HG03439 (cell line): ENCODE measurements at regions not wholly inside any gene's neighbourhood (a gene's known extent, or its start where the extent isn't known, plus 50 kb on each side); places are given as distances from the start of the nearest gene placed in this dataset.
"Not testable (repeated sequence)": the region's sequence is repeated elsewhere in the genome, so short reads cannot be mapped to it uniquely, and the experiment has no call there.

ENCODE experiments used
- ATAC-seq: cut with Tn5 transposase; IDR thresholded peaks from one replicate; pipeline ENCODE4 v1.9.1; 2021; ENCODE audit warnings: mild to moderate bottlenecking, moderate library complexity; ENCODE audit not compliant: unreplicated experiment

DNA sequence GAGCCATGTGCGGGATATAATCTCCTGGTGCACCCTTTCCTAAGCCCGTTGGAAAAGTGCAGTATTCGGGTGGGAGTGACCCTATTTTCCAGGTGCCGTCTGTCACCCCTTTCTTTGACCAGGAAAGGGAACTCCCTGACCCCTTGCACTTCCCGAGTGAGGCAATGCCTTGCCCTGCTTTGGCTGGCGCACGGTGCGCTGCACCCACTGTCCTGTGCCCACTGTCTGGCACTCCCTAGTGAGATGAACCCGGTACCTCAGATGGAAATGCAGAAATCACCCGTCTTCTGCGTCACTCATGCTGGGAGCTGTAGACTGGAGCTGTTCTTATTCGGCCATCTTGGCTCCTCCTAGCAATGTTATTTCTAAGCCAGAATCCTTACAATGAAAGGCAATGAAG, 121.1 kb downstream of the TAF11L14 start:
- ATAC-seq, result not testable (repeated sequence)

- no peak for ATAC-seq
Measured at GRCh38 chr5:17761326-17761725, 127.1 kb downstream of the TAF11L14 start.

DNA sequence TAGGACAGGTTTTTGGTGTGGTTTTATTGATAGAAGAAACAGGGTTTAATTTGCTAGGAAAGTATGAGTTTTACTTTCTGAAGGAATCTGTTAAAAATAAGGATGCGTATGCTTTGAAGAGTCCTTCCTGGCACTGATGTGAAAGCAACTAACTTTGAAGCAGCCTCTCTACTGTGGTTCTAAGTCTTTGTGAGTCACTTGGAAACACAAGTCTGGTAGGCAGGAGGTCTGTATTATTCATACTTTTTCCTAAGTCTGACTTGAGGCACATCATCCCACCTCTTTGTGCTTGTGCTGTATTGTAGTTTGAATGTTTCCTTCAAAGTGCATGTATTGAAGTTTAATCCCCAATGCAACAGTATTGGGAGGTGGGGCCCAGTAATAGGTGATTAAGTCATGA, 129.0 kb downstream of the TAF11L14 start:
- ATAC-seq, result no peak

DNA sequence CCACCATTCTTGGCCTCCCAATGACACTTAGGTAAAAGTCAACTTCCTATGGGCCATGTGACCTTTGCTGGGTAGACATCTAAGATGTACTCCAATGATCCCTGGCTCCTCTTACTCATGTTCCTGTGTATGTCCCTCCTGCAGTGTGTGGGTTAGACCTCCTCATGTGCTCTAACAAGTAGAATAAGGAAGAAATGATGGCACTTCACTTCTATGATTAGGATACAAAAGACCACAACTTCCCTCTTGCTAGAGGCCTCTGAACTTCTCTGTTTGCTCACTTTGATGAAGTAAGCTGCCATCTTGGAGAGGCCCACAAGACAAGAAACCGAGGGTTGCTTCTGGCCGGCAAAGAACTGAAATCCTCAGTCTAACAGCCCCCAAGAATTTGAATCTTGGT, 131.8 kb downstream of the TAF11L14 start:
- no peak for ATAC-seq

DNA sequence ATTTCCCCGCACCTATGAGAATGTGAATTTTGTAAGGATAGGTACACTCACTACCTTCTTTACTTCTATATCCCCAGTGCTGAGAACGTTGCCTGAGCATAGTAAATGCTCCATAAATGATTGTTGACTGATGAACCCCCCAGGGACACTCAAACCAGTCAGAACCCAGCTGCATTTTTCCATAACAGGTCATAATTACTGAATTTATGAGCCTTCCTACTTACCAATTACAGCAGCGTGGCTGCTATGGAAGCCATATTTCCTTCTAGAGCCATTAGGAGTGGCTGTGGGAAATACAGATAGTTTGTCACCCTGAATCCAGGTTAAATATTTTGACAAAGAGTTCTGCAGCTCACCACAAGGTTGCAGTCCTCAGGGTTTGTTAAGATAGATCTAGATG, 135.0 kb downstream of the TAF11L14 start:
- ATAC-seq, result no peak

- ATAC-seq, result no peak
Measured at GRCh38 chr5:17772232-17772631, 138.0 kb downstream of the TAF11L14 start.

DNA sequence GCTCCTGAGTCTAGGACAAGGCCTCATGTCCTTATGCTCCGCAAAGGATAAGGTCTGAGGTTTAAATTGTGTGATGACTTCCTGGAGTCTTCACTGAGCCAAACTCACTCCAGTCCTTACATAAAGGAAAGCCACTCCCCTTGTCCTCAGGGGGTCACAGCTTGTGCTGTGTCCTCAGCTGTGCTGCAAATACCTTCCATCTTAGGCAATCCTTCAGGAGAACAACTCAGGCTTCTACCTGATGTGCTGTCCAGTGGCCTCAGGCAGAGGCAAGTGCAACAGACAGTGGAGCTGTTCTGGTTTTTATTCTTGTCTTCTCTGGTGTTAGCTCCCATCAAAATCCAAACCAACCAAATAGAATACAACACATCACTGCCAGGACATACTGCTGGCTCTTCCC, 151.5 kb downstream of the TAF11L14 start:
- ATAC-seq, result no peak

DNA sequence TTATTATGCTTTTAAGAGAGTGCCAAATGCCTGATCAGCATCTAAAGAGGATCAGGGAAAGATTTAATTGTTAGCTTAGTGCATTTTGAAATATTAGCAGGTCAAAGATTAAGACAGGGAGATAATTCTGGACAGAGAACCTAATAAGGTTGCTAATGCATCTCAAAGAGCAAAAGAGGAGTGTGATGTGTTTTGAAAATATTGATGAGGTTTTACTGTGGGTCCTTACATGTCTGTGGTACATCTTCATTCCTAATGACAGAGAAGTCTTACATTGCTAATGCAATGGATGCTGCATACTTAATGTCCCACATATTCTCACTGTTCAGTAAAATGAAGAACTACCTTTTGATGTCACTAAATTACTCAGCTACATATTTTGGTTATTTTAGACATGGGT, 154.1 kb downstream of the TAF11L14 start:
- no peak for ATAC-seq

- ATAC-seq, result no peak
Measured at GRCh38 chr5:17794201-17794600, 159.9 kb downstream of the TAF11L14 start.

DNA sequence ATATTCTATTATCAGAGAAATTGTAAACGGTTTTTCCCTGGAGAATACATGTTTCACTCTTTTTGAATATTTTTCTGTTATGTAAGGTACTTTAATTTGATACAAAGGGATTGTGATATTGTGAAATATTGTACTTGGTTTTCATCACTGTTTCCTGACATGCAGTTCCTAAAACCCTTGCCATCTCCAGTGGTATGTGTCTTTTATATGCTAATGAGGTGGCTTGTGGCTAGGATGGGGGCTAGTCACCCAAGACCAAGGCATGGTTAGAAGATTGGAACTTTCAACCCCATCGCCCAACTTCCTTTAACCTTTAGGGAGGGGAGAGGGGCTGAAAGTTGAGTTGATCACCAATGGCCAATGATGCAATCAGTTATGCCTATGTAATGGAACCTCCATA, 160.6 kb downstream of the TAF11L14 start:
- no peak for ATAC-seq

- no peak for ATAC-seq
Measured at GRCh38 chr5:17796142-17796541, 161.9 kb downstream of the TAF11L14 start.

DNA sequence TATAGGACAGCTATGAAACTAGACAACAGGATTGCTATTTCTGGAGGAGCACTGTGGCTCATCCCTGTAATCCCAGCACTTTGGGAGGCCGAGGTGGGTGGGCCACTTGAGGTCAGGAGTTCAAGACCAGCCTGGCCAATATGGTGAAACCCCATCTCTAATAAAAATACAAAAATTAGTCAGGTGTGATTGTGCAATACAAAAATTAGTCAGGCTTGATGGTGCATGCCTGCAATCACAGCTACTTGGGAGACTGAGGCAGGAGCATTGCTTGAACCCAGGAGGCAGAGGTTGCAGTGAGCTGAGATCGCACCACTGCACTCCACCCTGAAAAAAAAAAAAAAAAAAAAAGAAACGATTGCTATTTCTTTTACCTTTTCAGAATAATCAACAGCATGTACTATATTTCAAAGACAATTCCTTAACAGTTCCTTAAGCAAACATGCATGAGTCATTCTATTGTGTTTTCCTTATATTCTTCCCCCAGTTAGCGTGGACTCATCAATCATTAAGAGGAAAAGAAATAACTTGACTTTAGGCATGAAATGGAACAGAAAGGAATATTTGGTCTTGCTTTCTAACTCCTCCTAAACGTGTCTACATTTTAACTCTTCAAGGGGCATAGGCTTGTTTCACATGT, 162.6 kb downstream of the TAF11L14 start:
- no peak for ATAC-seq

DNA sequence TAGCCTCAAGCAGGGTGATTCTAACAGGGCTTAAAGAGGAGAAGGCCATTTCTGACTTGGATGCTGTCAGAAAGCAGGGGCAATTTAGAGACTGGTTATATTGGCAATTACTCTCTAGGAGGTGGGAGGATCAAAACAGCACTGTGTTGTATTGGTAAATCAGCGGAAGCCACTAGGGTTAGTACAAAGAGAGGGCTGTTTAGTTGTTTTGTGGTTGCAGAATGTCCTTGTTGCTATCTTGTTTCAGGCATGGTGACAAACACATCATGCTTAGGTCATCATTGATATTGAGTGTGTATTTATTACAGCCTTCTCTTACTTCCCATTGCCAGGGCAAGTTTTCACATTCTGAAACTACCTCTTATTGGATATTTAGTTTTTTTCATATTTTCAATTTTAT, 165.3 kb downstream of the TAF11L14 start:
- no peak for ATAC-seq

- ATAC-seq, result no peak
Measured at GRCh38 chr5:17801595-17801994, 167.3 kb downstream of the TAF11L14 start.

DNA sequence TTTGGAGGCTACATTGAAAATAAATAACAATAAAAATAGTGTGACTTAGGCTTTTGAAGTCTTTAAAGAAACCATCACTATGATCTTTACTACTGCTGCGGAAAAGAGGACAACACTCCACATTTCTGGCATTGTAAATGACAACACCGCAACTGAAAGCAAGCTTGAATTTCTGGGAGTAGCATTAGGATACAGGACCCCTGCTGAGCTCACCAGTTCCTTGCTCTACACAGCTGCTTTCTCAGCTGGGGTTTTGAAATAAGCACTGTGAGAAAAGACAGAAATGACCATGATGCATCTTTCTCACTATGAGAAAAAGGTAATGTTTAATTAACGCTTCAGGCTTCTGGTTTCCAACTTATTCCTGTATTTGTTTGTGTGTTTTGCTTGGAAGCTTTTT, 168.0 kb downstream of the TAF11L14 start:
- ATAC-seq, result no peak

- ATAC-seq, result no peak
Measured at GRCh38 chr5:17803971-17804370, 169.7 kb downstream of the TAF11L14 start.

- no peak for ATAC-seq
Measured at GRCh38 chr5:17805227-17805825, 171.1 kb downstream of the TAF11L14 start.

DNA sequence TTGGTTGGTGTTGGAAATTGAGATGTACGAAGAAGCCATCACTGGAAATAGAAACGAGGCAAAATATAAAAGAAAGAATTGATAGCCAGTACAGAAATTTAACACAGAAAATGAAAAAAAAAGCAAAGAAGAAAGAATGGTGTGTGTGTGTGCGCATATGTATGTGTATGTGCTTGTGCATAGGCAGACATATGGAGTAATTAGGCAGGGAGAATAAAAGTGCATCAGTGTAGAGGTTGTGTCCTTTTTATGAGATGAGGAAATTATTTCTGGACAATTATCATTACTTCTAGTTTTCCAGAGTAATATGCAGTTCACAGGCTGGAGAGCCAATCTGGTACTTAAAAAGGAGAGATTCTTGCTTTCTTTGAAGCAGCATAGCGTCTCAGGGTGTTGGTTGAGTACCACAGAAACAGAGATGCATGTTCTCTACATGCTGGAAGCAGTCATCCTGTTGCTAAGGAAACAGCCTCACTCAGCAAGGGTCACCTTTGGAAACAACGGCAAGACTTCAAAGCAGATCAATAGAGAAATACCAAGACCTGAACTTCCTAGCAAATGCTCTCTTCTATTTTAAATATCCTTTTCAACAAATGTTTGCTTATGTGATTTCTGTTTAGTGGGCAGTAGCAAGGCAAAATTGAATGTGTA, 172.7 kb downstream of the TAF11L14 start:
- ATAC-seq, result no peak

GRCh38 chr5:17808566-17808965, 174.3 kb downstream of the TAF11L14 start:
- no peak for ATAC-seq

DNA sequence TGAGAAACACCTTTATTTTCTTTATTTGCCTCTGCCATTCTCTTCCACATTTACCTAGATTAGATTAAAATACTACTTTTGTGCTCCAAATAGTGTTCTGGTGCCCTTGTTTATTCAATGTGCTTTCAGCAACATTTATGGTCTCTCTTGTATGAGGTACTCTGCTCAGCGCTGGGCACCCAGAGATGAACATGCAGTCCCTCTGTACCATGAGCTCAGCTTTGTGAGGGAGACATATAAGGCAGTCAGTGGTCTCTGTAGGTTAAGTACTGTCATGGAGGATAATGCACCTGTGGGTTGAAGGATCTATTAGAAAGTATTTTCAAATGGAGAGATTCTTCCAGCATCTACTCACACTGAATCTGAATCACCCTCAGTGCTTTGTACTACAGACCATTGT, 176.5 kb downstream of the TAF11L14 start:
- ATAC-seq, result no peak

DNA sequence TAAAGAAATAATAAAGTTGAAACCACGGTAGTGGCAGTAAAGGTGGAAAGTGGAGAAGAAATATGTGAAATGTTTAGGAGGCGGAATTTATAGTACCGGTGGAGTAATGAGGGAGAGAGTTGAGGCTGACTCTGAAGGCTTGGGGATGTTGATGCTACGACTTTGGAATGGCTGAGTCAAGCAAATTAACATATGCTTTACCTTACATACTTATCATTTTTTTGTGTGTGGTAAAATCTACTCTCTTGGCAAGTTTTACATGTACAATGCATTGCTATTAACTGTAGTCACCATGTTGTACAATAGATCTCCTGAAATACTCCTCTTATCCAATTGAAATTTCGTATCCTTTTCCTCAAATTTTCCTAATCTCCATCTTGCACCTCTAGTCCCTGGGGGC, 179.0 kb downstream of the TAF11L14 start:
- no peak for ATAC-seq

DNA sequence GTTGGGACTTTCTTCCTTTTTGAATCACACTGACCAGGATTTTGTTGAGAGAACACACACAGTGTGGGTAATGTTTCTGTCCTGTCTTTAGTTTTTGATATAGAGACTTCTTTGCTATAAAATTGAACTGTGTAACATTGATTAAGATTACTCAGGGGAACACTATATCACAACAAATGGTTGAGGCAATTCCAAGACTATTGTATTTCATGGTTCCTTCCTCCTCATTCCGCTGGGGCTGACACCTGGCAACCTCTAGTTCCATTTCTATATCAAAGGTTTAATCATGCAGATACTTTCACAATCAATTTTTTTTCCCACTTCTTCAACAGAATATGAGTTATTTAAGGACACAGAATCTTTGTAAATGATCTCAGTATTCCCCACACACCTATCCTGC, 182.2 kb downstream of the TAF11L14 start:
- ATAC-seq, result no peak

DNA sequence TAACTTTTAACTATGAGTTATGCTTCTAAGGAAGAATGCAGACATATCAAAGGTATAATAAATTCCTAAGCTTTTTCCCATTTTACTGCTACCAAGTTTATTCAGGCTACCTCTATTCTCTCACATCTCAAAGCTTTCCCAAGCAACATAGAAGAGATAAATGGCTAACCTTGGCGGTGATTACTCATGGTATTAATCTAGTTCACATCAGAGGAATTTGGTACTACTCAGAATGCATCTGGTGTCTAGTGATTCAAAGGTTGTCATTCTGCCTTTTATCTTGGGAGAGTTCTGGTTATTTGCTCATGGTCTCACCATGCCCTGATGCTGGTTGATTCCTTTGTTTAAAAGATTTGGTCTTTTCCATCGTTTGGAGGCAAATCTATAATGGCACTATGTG, 182.7 kb downstream of the TAF11L14 start:
- no peak for ATAC-seq
